Hematopoietic multipotent progenitor cell treated with erythropoietin and hydrocortisone succinate and interleukin-3 and kit ligand, for 8 days (in vitro differentiated cells): ENCODE measurements at regions not wholly inside any gene's neighbourhood (a gene's known extent, or its start where the extent isn't known, plus 50 kb on each side); places are given as distances from the start of the nearest gene placed in this dataset.
A peak's percentile ranks its signal among the peaks of the same experiment; 100 is the strongest.
"Not testable (repeated sequence)": the region's sequence is repeated elsewhere in the genome, so short reads cannot be mapped to it uniquely, and the experiment has no call there.

Experiments used
- DNase-seq: peaks from one replicate; pipeline ENCODE4 v3.0.0-alpha.2; 2015

DNA sequence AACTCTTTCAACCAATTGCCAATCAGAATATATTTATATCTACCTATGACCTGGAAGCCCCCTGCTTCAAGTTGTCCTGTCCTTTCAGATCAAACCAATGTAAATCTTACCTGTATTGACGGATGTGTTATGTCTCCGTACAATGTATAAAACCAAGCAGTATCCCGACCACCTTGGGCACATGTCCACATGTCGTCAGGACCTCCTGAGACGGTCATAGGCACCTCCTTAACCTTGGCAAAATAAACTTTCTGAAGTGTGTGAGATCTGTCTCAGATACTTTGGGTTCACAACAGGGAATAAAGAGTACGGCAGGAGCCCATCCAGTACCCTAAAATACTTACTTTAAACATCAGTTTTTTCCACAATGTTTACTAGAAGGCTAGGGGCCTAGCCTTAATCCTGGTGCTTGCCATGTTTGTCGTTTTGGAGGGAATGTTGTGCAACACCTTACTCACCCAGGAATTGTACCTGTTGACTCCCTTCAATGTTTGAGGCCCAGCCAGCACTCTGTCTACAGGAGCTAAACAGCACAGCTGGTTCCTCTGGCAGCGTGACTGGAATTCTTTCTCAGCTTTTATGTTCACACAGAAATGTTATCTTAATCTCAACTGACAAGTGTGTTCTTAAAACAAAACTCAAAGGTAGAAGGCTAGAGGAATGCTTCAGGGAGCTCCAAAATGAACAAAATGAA, 90.8 kb upstream of the USP25 start:
- DNase-seq, result no peak

DNA sequence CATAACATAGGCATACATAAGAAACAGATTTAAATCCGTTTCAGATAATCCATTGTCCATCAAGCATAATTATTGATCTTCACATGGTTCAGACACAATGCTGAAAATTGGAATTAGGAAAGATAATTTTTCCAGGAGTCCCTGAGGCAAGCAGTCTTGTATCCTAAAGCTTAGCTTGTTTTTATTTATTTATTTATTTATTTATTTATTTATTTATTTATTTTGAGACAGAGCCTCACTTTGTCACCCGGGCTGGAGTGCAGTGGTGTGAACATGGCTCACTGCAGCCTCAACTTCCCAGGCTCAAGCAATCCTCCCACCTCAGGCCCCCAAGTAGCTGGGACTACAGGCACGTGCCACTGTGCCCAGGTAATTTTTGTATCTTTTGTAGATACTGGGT, 89.7 kb upstream of the USP25 start:
- DNase-seq, result not testable (repeated sequence)

DNA sequence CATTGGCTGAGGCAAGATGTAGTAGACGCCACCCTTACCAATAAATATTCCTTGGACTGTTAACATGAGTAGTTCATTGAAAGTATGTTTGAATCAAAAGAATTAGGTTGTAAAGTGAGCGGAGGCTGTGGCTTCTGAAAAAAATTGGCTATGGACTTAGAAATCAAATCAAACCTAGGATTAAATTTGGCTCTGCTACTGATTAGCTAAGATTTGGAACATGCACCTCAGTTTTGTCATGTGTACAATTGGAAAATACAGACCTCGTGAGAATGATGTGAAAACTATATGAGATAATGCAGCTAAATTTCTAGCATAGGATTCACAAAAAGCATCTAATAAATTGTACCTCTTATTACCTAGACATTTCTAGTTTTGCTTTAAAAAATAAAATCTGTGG, 85.3 kb upstream of the USP25 start:
- no peak for DNase-seq

DNA sequence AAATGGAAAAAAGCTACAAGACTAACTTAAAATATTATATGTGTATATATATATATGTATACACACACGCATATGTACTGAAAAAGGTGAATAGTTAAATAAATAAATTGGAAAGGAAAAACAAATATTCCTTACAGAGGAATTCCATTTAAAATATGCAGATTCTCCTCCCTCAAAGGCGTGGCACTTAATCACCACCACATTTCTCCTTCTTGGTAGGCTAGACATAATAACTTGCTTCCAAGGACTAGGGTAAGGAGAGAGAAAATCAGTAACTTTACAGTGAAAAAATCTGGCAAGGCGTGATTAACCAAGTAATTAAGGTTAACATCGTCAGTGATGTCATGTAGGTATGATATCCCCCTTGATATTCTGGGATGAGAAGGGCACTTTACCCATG, 84.0 kb upstream of the USP25 start:
- DNase-seq, result no peak

DNA sequence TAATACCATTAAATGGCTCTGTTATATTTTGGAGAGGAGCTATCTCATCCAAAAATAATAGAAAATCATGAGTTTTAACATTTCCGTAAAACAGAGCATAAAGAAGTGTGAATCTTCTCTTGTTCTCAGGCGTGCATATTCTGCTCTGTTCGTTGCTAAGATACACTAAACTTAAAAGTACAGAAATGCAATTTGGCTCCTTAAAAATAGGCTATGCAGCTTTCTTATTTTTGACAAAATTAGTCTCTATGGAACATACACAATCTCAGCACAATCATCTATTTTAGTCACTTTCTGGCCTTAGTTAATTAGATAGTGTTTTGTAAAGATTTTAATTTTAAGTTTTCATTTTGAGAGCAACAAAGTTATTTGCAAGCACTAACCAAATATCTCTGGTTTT, 79.0 kb upstream of the USP25 start:
- DNase-seq, result no peak

DNA sequence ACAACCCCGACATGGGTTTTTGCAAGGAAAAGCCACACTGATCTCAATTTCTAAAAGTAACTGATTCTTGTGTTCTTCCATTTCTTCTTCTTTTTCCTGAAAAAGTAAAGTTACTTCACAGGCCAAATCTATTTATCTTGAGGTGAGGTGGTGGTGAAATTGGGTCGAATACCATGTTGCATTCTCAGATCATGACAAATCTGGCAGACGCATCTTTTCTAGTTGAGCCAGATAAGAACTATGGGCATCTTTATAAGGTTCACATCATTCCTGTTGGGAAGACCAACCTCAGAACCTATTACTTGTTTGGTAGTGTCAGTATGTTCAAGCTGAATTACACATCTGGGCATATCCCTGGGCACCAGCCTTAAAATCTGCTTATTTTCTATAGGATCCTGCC, 78.6 kb upstream of the USP25 start:
- no peak for DNase-seq

DNA sequence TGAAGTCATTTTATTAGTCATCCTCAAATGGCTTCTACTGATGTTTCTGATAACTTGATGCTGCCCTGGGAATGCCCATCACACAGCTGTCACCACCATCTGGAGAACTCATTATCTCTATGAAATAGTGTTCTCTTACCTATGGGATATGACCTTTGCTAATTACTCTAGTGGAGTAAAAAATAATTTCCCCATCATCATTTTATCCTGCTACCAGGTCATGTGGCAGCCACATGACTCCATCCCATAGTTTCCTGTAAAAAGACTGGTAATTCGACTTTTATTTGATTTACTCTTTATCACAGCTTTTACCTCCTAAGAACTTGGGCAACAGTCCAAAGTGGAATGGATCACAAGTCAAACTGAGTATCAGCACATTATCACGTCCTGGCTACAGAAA, 76.1 kb upstream of the USP25 start:
- DNase-seq, result no peak

DNA sequence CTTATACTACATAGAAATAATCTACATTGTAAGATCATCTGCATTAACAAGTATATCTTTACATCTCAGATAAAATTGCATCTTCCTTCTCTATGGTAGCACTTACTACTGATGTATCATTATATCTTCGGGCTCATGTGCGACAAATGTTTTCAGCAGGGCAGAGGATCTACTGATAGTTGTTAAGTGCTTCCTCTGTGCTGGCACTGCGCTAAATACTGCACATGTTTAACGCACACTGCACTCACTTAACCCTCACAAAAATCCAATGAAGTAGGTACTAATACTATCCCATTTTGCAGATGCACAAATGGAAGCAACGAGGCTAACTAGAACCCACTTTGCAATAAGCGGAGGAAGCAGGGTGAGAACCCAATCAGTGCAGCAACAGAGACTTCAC, 75.6 kb upstream of the USP25 start:
- DNase-seq, result no peak

DNA sequence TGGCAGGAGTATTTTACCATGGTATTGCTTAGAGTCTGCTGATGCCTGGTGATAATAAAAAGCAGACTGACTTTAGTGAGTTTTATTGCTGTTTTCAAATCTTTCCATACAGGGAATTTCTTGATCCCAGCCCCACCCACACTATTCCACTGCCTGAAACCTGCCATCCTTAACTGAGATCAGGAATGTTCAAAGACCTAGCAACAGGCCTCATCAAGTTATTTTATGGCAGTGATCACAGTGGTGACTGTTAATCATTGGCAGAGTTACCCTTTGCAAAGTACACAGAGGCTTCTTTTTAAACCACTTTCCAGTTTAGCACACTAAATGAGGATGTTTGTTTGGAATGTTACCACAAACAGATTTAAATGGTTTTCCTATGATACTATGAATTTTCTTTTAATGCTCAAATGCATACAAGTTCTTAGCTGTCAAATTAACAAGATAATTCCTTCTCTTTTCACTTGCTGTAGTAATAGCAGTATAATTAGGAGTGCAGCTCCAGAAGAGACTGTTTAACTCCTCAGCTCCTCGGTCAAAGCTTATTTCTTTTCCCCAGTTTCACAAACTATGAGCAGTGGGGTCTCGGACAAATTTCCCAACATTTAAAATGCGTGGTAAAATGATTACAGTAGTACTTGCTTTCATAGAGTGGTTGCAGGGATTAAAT, 69.9 kb upstream of the USP25 start:
- DNase-seq, result no peak

DNA sequence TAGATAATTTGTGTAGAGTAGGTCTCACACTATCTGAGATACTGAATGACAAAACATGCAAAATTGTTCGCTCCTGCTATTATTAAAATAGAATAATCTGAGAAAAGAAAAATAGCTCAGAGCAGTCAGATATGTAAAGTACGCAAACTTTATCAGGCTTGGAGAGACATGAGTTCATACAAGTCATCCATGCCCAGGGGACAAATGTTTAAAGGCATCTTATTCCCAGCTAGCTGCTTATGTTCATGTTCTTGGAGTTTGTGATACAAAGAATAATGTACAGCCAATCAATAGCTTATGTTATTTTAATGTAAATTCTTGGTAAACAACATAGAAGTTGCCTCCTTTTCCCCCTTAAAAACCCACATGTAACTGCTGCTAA, 69.4 kb upstream of the USP25 start:
- no peak for DNase-seq

DNA sequence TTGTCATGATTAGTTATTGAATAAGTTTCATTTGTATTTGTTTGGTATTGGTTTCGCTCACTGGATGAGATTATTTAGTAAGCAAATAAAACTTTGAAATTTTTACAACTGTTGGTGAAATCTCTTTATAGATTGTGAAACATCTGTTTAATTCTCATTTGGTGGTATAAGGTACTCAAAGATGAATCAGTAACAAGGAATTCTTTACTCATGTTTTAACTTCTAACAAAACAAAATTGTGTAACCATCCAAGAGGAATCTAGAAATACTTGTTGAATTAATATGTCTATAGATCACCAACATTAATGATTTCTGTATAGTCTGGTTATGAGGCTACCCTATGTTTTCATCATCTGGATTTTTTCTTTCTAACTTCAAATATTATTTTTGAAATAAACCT, 62.8 kb upstream of the USP25 start:
- DNase-seq, result no peak

DNA sequence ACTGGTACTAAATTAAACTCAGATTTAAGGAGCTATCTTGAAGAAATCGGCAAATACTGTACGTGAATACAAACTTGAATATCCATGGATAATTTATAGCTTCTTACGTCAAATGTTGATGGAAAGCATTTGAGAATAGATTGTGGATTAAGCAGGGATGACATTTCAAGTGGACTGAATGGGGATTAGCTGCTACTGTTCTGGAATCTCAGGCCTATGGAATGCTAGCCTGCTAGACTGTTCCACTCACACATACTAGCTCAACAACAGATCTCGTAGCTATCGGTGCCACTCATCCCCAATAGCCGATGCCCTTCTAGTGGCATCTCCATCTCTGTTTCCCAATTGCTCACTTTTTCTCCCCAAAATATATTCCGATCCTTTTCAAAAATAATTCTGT, 62.0 kb upstream of the USP25 start:
- no peak for DNase-seq

DNA sequence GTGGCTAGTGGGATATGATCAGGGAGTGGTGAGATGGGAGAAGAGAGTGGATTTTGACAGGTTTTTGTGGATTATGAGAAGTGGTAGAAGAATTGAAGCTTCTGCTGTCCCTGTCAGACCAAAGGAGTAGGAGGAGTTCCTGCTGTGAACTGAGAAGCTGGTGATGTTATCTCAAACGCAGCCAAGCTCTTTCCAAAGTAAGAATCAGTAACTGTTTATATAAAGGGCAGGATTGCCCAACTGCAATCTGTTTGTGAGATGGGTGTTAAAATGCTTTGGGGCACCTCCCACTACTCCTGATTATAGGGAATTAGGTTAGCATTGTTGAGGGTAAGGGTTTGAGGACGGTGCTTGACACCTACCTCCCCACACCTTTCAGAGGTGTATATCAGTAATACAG, 60.5 kb upstream of the USP25 start:
- no peak for DNase-seq

DNA sequence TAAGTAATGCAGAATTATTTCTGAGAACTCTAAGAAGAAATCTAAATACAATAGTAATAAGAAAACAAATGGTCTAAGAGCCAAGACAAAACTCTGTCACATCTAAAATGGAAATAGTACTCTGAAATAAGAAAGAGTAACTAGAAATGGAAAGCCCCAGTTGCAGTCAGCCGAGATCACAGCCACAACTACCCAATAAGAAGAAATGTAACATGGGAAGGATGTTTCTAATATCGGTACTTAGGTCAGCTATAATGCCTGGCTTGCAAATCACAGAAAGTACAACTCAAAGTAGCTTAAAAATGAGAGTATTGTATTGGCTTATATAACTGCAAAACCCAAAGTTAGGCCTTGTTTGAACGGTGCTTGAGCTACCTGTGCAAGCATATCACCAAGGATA, 58.6 kb upstream of the USP25 start:
- no peak for DNase-seq

DNA sequence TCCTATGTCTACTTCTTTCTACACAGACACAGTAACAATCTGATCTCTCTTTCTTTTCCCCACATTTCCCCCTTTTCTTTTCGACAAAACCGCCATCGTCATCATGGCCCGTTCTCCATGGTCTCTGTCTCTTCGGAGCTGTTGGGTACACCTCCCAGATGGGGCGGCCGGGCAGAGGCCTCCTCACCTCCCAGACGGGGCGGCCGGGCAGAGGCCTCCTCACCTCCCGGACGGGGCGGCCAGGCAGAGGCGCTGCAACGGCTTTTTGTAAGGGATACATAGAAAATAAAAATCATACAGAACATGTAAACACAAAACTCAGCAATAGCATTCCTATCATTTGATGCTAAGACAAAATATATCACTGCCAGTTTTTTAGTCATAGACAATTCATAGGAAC, 57.2 kb upstream of the USP25 start:
- not testable (repeated sequence) for DNase-seq

DNA sequence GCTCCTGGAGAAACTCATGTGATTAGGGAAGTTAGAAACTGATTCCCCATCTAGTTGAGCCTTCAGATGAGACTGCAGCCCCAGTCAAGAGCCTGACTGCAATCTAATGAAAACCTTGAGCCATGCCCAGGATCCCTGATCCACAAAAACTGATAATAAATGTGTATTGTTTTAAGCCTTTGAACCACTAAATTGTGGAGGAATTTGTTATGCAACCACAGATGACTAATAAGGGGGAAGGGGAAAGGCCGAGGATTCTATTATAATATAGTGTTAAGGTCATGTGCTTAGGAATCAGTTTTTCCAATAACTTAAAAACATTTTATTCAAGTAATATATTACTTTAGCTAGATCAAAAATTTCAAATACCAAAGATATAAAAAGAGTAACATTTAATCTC, 52.8 kb upstream of the USP25 start:
- DNase-seq, result no peak

DNA sequence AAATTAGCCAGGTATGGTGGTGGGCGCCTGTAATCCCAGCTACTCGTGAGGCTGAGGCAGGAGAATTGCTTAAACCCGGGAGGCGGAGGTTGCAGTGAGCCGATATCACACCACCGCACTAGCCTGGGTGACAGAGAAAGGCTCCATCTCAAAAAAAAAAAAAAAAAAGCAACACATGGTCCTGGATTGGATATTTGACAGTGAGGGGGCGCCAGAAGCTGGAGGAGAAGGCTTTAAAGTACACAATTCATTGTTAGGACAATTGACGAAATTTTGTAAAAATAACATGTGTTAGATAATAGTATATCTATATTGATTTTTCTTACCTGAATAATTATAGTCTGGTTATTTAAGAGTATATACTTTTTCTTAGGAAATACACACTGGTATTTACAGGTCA, 50.2 kb upstream of the USP25 start:
- peak; percentile 18 for DNase-seq
